ENCODE measurements at regions not wholly inside any gene's neighbourhood (a gene's known extent, or its start where the extent isn't known, plus 50 kb on each side); places are given as distances from the start of the nearest gene placed in this dataset.

DNA sequence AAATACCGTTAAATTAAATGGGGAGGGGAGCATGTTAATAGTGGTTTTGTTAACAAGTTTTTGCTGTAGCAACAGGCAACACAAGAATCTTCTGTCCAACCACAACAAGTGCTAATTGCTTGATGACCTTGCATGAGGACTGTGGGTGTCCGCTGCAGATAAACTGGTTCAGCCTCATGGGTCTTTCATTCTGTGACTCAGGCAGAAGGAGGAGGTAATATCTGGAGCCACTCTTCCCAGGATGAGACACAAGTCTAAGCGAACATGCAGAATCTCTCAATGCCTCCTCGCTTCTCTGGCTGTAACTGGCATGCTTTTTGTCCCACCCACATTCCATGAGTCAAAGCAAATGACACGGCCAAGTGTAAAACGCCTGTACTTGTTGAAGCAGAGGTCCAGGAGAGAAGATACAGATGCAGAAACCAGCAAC is 56.6 kb upstream of the MYO16 start:
- H3K27me3 Mint-ChIP-seq (ENCODE audit: unreplicated experiment), result no peaks in the 10 kb centered on the region
- H3K4me3 Mint-ChIP-seq (ENCODE audit: unreplicated experiment), result no peak overlapping the region
- H3K4me1 Mint-ChIP-seq (ENCODE audit: low read depth, unreplicated experiment), result no peaks in the 10 kb centered on the region
- no peaks in the 10 kb centered on the region for H3K36me3 Mint-ChIP-seq (ENCODE audit: unreplicated experiment)
- no peak for DNase-seq
- TF ChIP-seq, protein P1, sequence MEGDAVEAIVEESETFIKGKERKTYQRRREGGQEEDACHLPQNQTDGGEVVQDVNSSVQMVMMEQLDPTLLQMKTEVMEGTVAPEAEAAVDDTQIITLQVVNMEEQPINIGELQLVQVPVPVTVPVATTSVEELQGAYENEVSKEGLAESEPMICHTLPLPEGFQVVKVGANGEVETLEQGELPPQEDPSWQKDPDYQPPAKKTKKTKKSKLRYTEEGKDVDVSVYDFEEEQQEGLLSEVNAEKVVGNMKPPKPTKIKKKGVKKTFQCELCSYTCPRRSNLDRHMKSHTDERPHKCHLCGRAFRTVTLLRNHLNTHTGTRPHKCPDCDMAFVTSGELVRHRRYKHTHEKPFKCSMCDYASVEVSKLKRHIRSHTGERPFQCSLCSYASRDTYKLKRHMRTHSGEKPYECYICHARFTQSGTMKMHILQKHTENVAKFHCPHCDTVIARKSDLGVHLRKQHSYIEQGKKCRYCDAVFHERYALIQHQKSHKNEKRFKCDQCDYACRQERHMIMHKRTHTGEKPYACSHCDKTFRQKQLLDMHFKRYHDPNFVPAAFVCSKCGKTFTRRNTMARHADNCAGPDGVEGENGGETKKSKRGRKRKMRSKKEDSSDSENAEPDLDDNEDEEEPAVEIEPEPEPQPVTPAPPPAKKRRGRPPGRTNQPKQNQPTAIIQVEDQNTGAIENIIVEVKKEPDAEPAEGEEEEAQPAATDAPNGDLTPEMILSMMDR (IDR thresholded peaks at IDR 0.05; ENCODE audit: partially characterized antibody, unreplicated experiment), result no peak
- no peak overlapping the region for H3K27ac Mint-ChIP-seq (ENCODE audit: unreplicated experiment)
- peaks cover 4% of the 10 kb centered on the region for H3K9me3 Mint-ChIP-seq (ENCODE audit: unreplicated experiment)

DNA sequence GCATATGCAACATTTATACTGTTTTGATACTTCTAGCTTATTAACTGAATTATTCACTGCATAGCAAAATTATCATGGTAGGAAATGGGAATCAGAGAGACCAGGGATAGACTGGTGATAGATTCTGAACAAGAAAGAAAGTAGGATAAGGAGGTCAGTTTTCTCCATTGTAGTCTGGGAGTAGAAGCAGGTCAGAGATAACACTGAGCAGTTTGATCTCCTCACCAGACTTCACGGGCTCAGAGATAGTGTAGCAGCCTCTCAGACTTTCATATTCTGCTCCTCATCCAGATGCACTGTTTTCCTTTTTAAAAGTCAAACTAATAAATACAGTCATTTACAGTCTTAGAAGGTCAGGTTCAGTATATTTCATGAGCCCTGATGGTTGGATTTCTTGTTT is 56.0 kb upstream of the MYO16 start:
- Mint-ChIP-seq H3K4me1 (ENCODE audit: low read depth, unreplicated experiment) (peaks cover 1% of the 10 kb centered on the region), H3K9me3 (ENCODE audit: unreplicated experiment) (peaks cover 4% of the 10 kb centered on the region), H3K27ac (ENCODE audit: unreplicated experiment) (no peak overlapping the region), H3K36me3 (ENCODE audit: unreplicated experiment) (no peaks in the 10 kb centered on the region), H3K4me3 (ENCODE audit: unreplicated experiment) (no peak overlapping the region), H3K27me3 (ENCODE audit: unreplicated experiment) (peaks cover under 1% of the 10 kb centered on the region)
- no peak for DNase-seq
- TF ChIP-seq, protein P1 (IDR thresholded peaks at IDR 0.05; ENCODE audit: partially characterized antibody, unreplicated experiment), result no peak

DNA sequence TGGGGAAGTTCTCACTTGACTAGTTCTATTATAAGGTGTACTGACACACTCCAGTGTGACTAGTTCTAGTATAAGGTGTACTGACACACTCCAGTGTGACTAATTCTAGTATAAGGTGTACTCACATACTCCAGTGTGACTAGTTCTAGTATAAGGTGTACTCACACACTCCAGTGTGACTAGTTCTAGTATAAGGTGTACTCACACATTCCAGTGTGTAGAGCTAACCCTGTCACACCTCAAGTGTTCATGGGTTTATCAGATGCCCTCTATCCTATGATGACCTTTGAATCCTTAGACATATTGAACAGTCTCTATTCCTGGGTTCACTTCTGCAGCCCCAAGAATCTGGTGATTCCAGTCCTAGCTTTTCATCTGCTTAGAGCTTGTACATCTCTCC is 54.6 kb upstream of the MYO16 start:
- Mint-ChIP-seq H3K9me3 (ENCODE audit: unreplicated experiment) (peaks cover 4% of the 10 kb centered on the region), H3K4me3 (ENCODE audit: unreplicated experiment) (no peak overlapping the region), H3K27me3 (ENCODE audit: unreplicated experiment) (peaks cover 2% of the 10 kb centered on the region), H3K36me3 (ENCODE audit: unreplicated experiment) (no peaks in the 10 kb centered on the region), H3K4me1 (ENCODE audit: low read depth, unreplicated experiment) (peaks cover 3% of the 10 kb centered on the region), H3K27ac (ENCODE audit: unreplicated experiment) (no peak overlapping the region)
- no peak for DNase-seq
- TF ChIP-seq, protein P1 (IDR thresholded peaks at IDR 0.05; ENCODE audit: partially characterized antibody, unreplicated experiment), result no peak

DNA sequence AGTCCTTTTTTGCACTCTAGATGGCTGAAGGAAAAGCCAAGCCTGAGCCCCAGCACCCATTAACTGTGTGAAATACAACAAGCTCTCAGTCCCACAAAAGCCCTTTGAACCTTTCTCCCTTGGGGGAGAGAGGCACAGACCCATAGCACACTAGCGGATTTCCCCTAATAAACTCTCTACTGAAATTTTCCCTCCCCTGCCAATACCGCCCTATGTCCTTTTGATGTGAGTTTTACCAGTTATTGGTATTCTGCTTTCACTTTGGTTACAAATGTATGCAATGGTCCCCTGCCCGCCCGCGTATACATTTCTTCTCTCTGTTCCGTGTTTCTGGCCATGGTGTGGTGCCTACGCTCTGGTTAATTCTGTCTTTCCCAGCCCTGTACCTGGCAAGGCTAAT is 54.0 kb upstream of the MYO16 start:
- Mint-ChIP-seq H3K9me3 (ENCODE audit: unreplicated experiment) (peaks cover 3% of the 10 kb centered on the region), H3K36me3 (ENCODE audit: unreplicated experiment) (no peaks in the 10 kb centered on the region), H3K27ac (ENCODE audit: unreplicated experiment) (no peak overlapping the region), H3K4me1 (ENCODE audit: low read depth, unreplicated experiment) (peaks cover 3% of the 10 kb centered on the region), H3K27me3 (ENCODE audit: unreplicated experiment) (peaks cover 2% of the 10 kb centered on the region), H3K4me3 (ENCODE audit: unreplicated experiment) (no peak overlapping the region)
- TF ChIP-seq, protein P1 (IDR thresholded peaks at IDR 0.05; ENCODE audit: partially characterized antibody, unreplicated experiment), result no peak
- DNase-seq, result no peak

Measured in glutamatergic neuron (in vitro differentiated cells).